ENCODE measurements at regions not wholly inside any gene's neighbourhood (a gene's known extent, or its start where the extent isn't known, plus 50 kb on each side); places are given as distances from the start of the nearest gene placed in this dataset.

DNA sequence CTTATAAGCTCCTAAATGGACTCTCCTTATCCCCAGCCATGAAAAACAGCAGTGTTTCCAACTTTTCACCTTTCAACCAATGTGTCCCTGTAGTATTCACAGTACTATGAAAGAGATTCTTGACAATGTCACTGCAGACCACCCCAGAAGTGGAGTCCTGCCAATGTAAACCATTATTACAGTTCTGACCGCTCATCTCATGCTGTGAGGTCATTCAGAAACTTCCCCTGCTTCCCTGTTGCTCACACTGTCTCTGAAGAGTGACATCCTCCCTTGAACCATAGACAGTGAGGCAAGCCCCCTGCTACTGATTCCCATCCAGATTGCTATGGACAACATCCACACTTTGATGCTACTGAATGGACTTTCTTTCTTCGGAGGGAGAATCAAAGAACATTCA lies 1523.7 kb upstream of the ACVR2A start:
- DNase-seq (ENCODE audit: low read depth in 2 of 2): no peak

DNA sequence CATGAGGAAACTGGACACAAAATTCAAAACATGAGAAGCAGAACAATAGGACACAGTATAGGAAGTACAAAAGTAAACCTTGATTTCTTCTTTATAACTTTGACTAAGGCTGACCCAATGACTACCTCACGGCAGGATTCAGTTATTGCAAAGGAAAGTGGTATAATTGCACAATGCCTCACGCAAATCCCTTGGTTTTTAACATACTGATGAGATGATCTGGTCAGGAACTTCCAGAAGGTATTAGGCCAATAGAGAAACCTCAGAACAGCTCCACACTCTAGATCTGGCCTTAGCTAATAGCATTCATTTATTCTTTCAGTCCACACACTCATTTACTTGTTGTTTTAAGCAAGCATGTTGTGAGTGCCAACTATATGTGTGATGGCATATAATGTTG lies 1526.9 kb upstream of the ACVR2A start:
- DNase-seq (ENCODE audit: low read depth in 2 of 2): no peak

DNA sequence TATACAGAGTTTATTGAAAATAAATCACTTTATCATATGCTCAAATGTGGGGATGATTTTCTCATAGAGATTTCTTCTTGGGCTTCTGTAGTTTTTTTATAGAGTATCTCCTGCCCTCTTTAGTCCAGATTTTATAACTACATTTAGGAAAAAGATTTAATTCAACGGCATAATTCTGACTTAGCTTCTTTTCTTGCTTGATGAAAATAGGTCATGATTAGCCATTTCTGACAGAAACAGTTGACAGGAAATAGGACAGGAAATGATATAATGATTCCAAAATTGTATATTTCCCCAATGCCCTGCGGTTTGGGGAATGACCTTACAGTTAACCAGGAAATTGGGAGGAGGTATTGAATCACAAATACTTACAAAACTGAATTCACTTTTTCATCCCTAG lies 1531.9 kb upstream of the ACVR2A start:
- peak in 1 of 2 donors; percentile 12 for DNase-seq (ENCODE audit: low read depth in 2 of 2)

DNA sequence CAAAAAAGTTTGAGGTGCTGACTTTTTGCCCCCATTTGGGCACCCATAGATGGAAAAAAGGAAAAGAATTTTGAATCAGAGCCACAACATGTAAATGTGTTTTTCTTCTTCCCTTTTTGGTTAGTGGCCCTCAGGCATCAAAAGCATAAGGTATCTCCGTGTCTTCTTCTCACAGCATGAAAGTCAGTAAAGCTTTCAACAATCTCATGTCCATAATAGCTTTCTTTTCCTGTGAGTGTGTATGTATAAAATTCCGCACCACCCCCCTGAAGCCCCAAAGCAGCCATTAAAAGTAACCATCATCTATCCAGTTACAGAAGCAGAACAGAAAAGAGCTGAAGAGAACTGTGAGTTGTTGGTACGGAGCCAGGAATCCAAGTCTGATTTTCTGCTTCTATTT lies 1539.7 kb upstream of the ACVR2A start:
- DNase-seq (ENCODE audit: low read depth in 2 of 2): no peak

DNA sequence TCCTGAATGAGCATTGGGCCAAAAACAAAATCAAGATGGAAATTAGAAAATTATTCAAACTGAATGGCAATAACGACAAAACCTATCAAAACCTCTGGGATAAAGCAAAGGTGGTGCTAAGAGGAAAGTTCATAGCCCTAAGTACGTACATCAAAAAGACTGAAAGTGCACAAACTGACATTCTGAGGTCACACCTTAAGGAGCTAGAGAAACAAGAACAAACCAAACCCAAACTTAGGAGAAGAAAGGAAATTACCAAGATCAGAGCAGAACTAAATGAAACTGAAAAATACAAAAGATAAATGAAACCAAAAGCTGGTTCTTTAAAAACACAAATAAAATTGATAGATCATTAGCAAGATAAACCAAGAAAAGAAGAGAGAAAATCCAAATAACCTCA lies 1543.5 kb upstream of the ACVR2A start:
- no peak for DNase-seq (ENCODE audit: low read depth in 2 of 2)

DNA sequence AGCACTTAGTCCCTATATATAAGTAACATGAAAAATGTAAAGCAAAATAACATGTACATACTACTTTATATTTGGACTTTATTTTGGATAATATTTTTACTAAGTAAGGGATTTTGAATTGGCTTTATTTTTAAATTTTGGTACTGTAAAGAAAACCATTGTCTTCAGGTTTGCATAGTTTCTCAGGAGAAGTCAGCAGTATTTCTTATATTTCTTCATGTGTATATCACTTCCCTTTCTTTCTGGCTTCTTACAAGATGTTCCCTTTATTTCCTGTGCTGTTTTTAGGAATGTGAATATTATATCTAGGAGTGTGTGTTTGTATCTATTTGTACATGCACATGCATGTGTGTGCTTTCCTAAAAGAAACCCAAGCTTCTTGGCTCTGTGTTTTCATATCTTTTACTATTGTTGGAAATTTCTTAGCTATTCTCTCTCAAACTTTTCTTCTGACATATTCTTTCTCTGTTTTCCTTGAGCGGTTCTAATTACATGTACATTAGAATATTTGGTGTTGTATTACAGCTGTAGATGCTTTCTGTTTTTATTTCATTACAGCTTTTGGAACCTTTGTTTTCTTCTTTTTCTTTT lies 1549.7 kb upstream of the ACVR2A start:
- DNase-seq (ENCODE audit: low read depth in 2 of 2): no peak

DNA sequence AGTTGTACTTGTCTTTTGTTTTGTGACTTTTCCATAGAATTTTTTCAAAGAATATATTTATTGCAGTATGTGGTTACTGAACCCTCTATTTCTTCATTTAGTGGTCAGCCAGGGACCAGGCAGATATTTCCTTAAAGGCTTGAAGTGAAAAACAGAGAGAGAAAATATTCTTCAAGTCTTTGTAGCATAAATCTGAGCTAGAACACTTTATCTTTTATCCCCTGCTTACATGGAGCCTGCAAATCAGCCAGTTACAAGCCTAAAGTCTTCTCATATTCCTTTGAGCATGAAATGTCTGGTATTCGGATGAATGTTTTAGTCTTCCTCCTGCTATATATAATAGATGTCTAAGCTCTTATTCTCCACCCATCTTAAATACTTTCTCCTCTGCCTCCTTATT lies 1557.5 kb upstream of the ACVR2A start:
- no peak for DNase-seq (ENCODE audit: low read depth in 2 of 2)

DNA sequence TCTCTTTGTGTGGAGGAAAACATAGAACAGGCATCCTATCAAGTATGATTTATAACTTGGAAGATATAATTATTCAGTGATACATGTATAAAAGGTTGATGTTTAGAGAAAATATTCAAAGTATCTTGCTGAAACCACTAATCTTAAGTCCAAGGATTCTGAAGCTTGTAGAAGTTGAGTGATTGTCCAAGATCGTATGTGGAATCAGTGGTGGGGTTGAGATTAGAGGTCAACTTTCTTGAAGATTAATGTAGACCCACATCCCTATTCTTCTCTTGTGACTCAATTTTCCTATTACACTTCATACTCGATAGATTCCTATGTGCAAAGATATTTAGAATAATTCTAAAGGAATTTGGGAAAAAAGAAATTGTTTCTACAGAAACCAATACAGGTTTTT lies 1565.9 kb upstream of the ACVR2A start:
- no peak for DNase-seq (ENCODE audit: low read depth in 2 of 2)

DNA sequence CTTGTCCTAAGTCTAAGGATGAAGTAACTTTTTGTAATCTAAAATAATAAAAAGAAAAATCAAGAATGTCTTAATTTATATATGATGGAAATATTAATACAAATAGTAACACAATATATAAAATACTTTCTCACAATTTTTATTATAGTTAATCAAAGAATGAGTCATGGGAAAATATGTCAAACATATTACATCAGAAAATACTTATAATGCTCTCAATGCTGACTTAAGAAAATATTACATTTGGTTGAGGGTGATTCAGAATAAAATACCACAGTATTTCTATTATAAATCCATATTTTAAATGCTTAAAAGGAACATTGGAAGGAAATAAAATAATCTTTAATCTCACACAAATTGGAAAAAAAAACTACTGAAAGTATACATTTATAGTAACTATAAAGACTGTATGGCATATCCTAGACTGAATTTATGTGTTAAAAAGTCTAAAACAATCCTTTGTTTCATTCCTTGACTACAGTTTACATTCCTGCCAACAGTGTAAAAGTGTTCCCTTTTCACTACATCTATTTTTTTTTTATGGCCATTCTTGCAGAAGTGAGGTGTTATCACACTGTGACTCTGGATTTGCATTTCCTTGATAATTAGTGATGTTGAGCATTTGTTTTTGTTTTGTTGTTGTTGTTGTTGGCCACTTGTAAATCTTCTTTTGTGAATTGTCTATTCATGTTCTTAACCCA lies 1573.5 kb upstream of the ACVR2A start:
- no peak for DNase-seq (ENCODE audit: low read depth in 2 of 2)

DNA sequence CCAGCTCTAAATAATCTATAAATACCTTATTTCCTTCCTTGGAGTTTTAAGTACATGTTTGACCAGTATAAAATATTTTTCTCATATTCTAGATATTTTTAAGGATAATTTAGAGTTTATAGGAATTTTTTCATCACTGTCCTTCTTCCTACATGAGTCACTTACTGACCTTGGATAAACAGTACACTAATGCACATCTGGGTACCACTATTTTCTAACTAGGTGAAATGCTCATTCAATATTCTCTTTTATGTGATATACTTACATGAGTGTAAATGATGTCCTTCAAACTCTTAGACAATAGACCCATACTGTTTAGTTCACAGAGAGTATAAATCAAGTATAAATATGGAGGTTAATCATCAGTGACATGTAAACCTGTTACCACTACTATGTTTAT lies 1574.2 kb upstream of the ACVR2A start:
- DNase-seq (ENCODE audit: low read depth in 2 of 2): no peak

DNA sequence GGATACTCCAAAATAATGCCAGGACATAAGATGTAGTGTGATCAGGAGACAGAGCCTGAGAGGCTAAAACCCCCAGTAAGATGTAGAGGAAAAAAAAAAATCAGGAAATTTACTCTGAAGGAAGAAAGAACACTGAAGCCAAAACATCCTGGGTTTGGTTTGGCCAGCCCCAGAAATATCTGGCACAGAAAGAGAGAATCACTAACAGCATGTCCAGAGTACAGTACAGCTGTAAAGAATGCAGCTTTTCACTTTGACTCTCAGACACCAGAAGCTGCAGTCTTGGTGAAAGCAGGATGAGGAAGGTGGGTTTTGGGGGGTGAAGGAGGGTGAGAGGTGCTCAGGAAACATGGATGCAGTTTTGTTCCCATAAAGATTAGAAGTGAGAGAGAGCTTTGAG lies 1577.7 kb upstream of the ACVR2A start:
- no peak for DNase-seq (ENCODE audit: low read depth in 2 of 2)

DNA sequence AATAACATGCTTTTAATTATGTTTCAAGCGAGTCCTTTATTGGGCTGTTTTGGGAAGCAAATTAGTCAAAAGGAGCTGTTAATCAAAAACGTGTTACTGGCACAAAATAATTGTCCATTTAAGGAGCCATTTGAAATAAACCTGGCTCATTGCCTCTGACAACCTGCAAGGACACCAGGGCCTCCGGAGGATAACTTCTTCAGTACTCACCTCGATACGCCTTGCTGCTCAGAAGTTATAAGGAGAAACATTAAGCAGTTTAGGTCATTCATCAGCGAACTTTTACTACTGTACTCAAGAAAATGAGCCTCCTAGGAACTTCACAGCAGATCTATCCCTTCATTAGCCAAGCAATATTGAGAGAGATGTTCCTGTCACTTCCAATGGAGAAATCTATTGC lies 1579.2 kb upstream of the ACVR2A start:
- DNase-seq (ENCODE audit: low read depth in 2 of 2): no peak

DNA sequence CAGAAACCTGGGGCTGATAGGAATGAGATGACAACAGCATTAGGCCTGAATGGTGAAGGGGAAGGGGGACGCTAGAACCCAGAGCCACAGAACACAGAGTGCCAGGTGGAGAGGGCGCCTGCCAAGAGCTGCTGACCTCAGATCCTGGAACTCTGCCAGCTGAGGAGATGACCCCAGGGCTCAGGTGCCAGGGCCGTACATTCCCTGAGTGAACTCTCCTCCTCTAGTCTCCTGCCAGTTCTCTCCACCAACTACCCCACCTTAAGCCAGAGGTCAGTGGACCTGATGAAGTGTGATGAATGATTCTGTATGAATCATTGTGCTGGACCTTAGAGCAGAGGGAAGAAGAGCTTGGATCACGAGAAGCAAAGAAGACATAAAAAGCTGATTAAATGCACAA lies 1582.2 kb upstream of the ACVR2A start:
- no peak for DNase-seq (ENCODE audit: low read depth in 2 of 2)

DNA sequence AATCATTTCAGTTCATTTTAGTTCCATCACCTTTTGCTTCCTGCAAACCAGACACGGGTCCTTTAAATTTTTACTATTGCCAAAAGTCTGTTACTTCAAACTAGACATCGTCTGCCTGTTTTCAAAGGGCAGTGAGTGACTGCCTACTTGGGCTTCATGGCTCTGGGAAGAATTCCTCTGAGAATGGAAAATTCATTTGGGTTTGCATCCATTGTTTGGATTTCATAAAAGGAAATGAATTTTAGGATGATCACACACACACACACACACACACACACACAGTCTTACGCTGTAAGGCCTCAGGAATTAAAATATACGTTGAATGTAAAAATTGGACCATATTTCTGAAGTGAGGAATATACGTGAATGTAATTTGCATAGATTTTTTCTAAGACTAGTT lies 1584.3 kb upstream of the ACVR2A start:
- DNase-seq (ENCODE audit: low read depth in 2 of 2): no peak

DNA sequence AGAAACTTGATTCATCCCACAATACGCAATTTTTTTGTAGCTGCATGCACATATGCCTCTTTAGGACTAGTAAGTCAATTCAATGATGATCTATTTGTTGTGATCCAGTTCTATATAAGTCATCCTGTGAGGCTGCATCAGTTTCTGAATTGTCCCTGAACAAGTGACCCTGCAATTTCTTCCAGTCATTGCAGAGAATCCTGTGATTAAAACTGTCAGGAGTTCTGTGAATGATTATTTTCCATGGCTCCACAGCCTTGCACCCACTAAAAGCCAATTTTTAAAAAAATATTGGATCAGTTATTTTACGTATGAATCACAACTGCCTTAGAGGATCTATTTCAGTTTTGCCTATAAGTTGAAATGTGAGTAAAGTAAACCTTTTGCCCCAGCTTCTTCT lies 1585.0 kb upstream of the ACVR2A start:
- no peak for DNase-seq (ENCODE audit: low read depth in 2 of 2)

DNA sequence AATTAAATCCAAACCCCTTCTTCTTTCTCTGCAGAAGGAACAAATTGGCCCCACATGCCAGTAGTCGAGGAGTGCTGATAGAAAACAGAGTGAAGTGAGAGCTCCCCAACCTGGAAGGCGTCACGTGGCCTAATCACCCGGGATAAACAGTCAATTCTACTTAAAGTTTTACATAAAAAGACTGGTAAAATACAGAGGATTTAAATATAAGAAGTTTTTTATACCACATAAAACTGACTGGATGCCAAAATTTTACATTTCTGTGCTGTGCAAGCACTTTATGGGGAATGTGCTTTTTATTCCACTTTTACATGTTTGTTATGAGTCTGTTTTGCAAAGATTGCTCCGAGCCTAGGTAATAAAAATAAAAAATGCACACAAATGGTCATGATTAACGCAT lies 1586.8 kb upstream of the ACVR2A start:
- no peak for DNase-seq (ENCODE audit: low read depth in 2 of 2)

DNA sequence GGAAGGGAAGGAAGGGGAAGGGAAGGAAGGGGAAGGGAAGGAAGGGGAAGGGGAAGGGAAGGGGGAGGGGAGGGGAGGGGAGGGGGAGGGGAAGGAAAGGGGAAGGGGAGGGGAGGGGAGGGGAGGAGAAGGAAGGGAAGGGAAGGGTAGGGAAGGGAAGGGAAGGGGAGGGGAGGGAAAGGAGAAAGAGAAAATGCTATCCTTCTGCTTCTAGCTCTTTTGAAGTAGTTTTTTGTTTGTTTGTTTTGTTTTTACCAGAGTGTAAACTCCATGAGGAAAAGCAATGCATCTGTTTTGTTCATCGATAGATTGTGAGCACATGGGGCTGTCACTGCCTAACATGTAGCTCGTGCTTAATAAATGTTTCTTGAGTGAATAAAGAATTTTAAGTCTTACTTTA lies 1592.7 kb upstream of the ACVR2A start:
- no peak for DNase-seq (ENCODE audit: low read depth in 2 of 2)

DNA sequence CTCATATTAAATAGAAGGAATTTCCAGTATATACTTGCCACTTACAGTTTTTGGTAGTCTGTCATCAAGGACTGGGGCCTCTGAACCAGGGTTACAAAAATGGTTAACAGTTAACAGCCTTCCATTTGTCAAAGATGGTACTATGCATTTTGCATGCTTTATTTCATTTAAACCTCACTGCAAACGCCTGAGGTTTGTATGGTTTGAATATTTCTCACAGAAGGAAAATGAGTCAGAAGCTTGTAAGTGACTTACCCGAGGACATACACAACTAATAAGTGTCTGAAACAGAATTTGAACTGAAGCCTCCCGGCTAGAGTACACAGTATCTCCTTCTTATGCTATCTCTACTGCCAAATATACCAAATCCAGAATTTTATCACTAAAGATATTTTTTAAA lies 1593.5 kb upstream of the ACVR2A start:
- DNase-seq (ENCODE audit: low read depth in 2 of 2): no peak

DNA sequence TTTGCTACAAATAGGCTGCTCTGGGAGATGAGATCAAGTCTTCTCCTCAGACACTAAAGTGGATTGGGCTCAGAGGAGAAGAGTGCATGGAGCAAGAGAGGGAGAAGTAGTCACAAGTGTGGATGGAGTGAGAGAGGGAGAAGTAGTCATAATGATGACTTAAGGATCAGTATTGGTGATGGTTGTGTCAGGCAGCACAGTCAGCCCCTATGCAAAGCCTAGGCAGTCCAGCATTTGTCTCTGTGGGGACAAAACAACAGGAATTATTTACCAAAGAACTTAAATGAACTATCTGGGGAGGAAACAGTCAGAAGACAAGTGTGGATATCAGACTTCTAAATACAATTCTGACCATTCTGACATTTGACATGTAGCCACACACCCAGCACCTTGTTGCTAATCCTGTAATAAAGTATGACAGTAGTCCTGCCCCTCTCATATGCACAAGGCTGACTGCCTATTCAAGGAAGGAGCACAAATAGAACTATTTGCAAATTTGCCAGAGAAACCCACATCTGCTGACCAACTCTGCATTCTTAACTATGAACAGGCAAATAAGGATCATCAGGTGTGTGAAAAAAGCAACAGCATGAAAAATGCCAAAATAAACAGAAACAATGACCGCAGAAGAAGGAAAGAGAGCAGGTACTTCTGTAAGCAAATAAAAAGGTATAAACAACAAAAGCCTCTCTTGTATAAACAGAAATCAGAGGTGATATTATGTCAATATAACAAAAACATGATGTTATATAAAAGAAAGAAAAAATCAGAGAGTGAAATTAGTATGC lies 1597.9 kb upstream of the ACVR2A start:
- no peak for DNase-seq (ENCODE audit: low read depth in 2 of 2)

DNA sequence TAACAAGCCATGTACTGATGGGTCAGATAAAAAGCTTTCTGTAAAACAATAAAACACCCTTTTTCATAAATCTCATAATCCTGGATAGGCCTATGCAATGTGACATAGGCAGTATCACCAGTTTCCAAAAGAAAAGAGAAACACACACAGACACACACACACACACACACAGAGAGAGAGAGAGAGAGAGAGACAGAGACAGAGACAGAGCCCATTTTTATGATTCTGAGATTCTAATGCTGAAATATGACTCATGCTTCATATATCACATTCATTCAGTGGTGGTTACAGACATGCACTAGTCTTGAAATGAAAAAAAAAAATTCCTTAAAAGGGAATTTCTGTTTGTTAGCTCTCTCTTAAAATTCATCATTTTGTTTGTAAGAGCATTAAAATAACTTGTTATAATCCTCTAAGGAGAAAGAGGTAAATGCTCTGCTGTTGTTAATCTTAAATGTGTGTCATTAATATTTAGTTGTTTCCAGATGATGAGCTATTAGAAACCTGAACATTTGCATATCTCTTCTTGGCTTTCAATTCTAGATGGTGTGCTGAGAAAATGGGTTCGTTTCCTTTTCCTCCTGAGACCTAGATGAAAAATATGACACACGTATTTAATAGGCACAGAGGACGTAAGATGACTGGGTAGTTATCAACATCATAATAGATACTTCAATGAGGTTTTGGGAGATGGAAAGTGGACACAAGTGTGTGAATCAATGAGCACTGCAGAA lies 1598.7 kb upstream of the ACVR2A start:
- DNase-seq (ENCODE audit: low read depth in 2 of 2): no peak

DNA sequence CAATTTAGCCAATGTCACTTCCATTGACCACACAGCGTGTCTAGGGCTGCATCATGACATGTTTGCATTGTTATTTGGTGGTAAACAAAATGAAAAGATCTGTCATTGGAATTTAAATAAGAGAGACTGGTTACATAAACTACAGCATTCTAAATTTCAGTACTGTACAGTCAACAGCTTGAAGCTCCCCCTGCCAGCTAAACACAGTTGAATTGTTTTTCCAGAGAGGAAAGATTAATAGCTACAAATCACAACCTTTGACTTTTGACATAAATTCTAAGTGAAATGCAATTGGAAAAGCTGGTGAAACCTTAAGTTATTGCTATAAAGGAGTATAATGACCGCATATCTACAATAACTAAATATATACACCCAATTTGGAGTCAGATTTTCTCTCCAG lies 1600.0 kb upstream of the ACVR2A start:
- DNase-seq (ENCODE audit: low read depth in 2 of 2): no peak

DNA sequence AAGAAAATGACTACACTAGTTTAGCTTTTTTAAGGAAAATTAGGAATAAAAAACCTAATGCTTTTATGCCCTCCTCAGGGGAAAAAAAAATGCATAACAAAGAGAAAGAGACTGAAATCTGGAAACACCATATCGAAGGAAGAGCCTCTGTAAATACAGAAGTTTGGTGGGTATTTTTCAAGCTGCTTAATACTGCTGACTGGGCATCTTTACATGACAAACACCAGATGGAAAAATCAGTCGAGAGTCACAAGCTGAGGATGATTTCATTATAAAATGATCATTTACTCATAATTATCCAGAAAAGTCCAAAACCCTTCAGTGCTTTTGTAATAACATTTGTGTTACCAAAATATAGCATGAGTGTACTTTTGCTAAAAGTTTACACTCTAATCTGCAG lies 1600.7 kb upstream of the ACVR2A start:
- DNase-seq (ENCODE audit: low read depth in 2 of 2): no peak

Measured in dermis microvascular lymphatic vessel endothelial cell (primary cell).